ENCODE measurements at regions not wholly inside any gene's neighbourhood (a gene's known extent, or its start where the extent isn't known, plus 50 kb on each side); places are given as distances from the start of the nearest gene placed in this dataset.
"Not testable (repeated sequence)": the region's sequence is repeated elsewhere in the genome, so short reads cannot be mapped to it uniquely, and the experiment has no call there.

DNA sequence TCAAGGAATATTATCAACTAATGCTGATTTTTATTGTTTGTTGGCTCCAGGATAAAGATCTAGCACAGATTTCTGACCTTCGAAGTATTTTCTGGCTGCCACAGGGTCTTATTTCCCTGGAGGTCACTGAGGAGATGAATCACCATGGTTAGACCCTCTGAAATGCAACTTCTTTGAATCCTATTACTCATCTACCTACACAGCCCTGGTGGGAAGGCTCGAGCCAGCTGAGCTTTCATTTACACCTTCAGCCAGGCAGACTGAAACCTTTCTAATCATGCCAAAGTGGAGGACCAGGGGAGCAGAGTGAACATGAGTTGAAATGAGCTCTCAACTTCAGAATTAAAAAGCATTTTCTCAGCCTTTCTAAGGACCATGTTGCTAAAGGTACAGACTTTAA is 130.5 kb downstream of the SMIM20 start:
- DNase-seq (ENCODE audit: low read depth in 4 of 4, low spot score in 1 of 4): no peak

DNA sequence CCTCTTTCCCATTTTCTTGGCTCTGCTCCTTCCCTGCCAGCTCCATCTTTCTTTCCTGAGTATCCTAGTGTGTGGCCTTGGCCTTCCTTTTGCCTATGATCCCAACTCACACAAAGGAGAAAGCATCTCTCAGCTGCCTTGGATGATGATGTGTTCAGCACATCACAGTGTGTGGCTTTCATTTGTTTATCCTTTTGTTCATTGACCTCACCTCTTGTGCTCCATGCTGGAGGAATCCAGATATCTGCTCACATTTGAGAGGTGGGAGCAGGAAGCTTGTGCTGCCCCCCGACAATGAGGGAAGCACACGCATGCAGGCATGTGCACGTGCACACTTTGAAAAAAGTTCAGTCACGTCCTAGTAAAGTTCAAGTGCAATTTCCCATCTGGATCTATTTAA is 131.0 kb downstream of the SMIM20 start:
- no peak for DNase-seq (ENCODE audit: low read depth in 4 of 4, low spot score in 1 of 4)

DNA sequence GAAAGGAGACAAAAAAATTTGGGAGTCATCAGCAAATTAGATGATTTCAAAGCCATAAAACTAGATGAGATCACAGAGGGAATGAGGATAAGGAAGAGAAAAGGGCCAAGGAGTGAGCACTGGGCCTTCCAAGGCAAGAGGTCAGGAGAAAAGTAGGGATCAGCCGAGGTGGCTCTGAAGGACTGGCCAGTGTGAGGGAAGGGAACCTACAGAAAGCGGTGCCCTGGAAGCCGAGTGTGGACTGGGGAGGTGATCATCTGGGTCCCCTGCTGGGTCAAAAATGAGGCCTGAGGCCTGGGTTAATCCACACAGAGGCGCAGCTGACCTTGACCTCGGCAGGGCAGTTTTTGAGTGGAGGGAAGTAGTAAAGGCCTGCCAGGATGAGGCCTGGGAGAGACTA is 133.8 kb downstream of the SMIM20 start:
- no peak for DNase-seq (ENCODE audit: low read depth in 4 of 4, low spot score in 1 of 4)

DNA sequence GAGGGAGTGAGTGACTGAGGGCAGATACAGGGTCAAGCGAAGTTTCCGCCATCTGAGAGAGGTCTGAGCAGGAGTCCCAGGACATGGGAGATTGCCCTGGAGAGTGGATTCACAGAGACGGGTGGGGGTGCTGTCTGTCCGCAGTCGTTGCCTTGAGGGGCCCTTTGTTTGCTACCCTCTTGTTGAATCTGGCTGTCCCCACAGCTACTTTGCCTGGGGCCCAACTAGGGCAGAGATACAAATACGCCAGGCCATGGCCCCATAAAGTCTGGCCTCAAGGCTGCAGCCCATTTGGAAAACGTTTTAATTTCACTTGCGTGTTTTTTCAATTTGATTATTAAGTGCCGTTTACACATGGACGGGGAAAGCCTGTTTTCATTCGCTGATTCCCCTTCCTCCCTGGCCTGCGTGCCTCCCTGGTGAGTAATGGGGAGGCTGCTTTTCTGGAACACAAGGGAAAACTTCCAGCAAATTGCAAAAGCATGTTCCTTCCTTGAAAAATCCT is 134.4 kb downstream of the SMIM20 start:
- DNase-seq (ENCODE audit: low read depth in 4 of 4, low spot score in 1 of 4): no peak

DNA sequence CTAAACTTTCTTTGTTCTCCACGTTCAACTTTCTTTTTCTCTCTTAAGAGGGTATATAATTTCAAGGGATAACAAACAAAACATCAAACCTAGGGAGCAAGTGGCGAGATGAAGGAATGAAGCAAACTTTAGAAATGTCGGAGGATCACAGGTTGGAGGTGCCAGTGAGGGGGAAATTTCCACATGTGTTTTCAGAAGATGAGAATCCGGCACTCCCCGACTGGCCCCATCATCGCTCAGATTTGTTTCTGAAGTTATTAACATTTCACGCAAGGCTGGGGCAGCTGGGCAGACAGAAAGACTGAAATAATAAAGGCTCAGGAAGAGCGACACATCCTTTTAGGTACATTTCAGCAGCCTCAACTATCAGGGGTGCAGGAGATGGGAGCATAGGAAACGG is 134.9 kb downstream of the SMIM20 start:
- no peak for DNase-seq (ENCODE audit: low read depth in 4 of 4, low spot score in 1 of 4)

DNA sequence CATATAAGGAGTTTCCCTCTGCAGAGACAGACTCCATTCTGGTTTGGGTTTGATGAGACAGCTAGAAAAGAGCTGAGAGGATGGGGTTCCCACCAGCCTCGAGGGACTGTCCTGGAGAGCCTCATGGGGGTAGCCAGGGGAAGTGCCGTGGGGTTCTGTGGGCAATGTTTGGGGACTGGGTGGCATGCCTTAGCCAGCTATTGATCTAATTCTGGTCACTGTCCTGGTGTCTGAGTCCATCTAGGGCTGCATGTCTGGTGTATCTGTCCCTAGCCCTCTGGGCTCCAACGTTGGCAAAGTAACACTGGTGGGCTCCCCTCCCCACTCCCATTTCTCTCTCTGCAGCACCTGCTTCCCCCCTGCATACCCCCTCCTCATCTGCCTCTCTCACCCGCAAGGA is 135.4 kb downstream of the SMIM20 start:
- no peak for DNase-seq (ENCODE audit: low read depth in 4 of 4, low spot score in 1 of 4)

DNA sequence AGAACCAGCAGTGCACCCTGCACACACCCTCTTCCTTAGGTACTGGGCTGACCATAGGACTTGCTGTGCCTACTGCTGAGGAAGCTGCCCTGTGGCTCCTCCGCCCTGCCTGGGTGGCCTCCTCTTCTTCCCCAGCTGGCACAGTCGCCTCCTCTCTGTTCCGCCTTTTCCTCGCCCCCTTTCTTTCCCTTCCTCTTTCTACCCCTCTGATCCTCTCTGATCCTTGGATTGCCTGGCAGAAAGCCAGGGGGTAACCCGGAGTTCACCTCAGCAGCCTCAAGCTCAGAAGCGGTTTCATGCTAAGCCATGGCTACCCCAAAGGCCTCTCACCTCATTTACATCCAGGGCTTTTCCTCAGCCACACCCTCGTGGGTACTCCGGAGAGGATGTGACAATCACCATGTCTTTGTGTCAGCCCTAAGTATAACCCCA is 136.2 kb downstream of the SMIM20 start:
- no peak for DNase-seq (ENCODE audit: low read depth in 4 of 4, low spot score in 1 of 4)

DNA sequence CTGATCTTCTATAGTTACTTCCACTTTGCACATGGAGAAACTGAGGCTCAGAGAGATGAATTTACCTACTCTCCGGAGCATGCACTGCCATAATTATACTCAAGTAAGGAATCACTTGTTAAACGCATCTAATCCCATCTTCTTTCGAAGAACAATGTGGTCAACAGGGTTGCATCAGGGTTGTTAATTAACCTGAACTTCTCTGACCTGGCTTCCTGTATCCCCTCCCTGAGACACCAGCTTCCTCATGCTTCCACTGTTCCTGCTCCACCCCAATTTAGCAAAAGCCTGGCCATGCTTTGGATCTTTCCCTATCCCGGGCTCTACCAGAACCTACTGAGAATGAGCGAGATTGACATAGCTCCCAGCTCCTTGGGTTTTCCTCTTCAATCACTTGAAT is 136.7 kb downstream of the SMIM20 start:
- DNase-seq (ENCODE audit: low read depth in 4 of 4, low spot score in 1 of 4): no peak

DNA sequence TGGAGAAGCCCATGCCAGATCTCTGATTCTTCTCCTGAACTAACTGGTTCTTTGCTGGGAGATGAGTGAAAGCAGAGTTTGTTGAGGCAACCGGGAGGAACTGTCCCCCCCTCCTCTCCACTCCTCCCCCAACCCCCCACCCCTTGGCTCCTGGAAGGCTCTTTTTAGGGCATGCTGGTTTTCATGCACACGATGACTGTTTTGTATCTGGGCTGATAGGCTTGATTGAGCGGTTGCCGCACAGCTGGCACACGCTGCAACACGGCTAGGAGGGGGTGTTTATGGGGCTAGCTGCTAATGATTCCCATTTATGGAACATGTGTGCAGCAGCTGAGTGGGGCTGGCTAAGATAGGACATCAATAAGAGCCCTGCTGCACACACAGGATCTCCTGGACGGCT is 137.2 kb downstream of the SMIM20 start:
- no peak for DNase-seq (ENCODE audit: low read depth in 4 of 4, low spot score in 1 of 4)

DNA sequence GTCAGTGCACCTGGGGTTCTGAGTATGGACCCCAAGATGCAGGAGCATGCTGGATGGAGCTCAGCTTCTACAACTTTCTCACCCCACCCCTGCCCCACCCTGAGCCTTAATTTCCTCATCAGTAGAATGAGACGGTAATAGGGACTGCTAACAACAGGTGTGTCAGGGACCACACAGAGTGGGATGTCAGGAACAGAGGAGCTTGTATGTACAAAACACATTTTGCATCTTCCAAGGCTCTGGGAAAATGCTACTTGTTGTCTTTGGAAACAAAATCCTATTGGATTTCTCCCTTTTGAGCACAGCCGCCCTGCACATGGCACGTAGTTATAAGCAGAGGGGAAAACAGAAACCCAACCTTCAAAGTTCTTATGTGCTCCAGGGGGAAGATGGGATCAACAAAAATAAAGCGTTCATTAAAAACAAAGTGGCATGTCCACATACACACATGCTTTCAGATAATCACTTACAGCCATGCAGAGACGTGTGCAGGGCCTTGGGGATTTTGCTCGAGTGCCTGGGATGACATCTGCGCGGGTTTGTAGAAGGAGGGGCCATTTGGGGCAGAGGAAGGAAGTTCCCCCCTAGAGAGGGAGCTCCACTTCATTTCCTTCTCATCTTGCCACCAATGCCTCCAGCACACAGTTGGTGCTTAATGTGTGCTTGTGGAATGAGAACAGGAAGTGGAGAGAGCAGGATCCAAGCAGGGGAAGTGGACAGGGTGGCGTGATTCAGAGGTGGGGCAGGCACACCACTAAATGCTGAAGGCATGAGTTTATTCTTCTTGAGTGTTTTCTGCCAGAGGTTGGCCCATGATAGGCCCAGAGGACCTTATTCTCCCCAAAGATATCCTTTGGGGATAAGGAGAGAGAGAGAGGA is 138.9 kb downstream of the SMIM20 start:
- DNase-seq (ENCODE audit: low read depth in 4 of 4, low spot score in 1 of 4): no peak

DNA sequence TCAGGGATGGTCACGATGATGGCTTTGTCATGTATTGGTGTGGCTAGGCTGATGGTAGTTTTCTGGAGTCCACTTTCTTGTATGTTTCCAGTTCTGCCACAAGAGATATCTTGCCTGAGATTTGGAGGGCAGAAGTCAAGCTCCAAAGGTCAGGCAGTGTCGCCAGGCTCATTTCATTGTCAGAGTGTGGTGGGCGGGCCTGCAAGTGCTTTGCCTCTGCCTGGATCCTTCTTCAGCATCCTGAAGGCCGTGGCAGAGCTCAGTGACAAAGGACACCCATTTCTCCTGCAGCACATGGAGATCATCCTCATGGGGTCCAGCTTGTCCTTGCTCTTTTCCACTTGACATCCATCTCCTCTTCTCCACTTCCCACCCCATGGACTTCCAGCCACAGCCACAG is 139.7 kb downstream of the SMIM20 start:
- DNase-seq (ENCODE audit: low read depth in 4 of 4, low spot score in 1 of 4): no peak

DNA sequence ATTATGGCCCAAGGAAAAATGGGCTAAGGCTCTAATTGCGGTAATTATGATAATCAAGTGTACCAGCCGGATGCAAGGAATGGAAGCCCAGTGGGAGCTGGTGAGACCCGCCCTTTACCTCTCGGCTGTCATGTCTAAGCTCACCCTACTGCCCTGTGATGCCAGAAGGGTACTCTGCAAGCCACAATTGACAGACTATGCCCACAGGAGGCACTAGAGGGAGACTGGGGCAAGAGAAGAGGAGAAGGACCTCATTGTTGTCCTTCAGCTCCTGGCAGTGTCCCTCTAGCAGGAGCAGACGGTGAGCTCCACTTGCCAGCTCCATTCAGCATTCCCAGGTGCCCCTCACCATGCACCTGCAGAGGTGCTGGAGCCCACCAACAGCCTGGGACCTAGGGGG is 141.8 kb downstream of the SMIM20 start:
- no peak for DNase-seq (ENCODE audit: low read depth in 4 of 4, low spot score in 1 of 4)

DNA sequence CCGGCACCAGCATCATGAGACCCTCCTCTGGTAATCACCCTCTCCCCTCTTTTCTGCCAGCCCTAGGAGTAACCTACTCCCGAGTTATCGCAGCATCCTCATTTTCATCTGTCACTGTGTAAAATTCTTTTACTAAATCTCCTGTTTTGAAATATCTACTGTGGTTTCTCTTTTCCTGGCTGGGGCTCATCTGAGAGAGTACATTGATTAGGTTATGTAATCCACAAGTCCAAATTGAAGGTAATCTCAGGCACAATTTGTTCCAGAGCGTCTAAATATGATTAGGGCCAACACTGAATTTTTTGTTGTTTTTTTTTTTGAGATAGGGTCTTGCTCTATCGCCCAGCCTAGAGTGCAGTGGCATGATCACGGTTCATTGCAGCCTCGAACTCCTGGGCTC is 142.4 kb downstream of the SMIM20 start:
- DNase-seq (ENCODE audit: low read depth in 4 of 4, low spot score in 1 of 4): no peak

DNA sequence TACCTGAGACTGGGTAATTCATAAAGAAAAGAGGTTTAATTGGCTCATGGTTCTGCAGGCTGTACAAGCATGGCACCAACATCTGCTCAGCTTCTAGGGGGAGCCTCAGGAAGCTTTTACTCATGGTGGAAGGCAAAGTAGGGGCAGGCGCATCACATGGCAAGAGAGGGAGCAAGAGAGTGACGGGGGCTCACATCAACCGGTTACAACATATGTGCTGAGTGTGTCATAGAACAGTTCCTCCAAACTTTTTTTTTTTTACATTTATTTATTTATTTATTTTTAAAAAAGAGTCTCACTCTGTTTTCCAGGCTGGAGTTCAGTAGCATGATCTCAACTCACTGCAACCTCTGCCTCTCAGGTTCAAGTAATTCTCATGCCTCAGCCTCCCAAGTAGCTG is 143.8 kb downstream of the SMIM20 start:
- DNase-seq (ENCODE audit: low read depth in 4 of 4, low spot score in 1 of 4): not testable (repeated sequence)

DNA sequence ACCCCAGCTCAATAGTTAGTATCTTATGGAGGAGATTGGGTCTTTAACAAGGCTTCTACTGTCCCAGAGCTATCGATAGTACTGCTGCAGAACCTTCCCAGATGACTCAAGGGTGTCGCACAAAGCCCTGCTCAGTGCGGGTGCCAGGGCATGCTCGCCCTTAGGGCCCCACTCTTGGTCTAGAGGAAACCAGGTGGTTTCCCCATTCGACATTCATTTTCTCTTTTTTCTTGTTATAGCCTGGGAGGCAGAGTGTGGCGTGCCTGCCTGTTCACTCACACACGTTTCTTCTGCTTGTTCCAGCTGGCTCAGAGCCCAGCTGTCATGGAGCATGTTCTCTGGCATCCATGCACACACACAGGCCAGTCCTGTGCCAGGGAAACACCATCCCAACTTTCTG is 144.5 kb downstream of the SMIM20 start:
- DNase-seq (ENCODE audit: low read depth in 4 of 4, low spot score in 1 of 4): peak in 3 of 4 experiments; percentile 20 to 43 (median 40)

DNA sequence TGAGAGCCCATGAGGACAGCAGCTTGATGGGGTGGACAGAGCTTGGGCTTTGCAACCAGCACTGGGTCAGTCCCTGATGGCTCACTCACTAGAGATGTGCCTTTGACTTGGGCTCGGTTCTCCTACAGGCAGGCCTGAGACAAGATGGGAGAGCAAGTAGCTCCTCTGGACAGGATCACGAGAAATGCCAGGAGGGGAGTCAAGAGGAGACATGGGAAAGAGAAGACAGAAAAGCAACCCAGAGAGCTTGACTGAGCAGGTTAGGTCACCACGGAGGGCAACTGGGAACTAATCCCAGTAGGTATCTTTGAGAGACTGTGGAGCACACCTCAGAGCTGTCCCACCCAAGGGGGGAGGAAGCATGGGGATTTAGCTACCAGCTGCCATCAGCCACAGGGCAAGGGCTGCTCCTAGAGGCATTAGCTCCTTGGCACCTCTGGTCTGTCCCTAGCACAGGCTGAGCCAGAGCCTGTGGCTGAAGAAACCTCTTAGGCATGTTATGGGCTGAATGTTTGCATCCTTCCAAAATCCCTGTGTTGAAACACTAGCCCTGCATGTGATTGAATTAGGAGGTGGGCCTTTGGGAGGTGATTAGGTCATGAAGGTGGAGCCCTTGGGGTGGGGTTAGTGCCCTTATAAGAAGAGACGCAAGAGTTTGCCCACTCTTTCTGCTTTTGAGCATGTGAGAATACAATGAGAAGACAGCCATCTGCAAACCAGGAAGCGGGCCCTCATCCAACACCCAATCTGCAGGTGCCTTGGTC is 145.6 kb downstream of the SMIM20 start:
- no peak for DNase-seq (ENCODE audit: low read depth in 4 of 4, low spot score in 1 of 4)

DNA sequence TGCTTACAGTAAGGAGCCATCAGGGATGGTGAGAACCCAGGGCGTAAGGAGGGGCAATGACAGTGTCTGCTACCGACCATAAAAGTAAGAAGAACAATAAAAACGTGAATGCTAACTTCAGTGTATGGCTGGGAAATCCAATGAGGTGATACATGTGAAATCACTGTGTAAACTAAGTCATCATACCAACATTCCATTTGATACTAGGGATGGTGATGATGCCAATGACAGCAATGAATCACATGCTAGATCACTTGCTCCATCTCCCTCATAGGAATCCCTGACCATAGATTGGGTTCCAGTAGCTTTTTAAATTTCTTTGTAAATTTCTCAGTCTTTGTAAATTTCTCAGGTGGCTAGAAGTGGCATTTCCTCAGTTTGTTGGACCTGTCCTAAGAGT is 146.3 kb downstream of the SMIM20 start:
- DNase-seq (ENCODE audit: low read depth in 4 of 4, low spot score in 1 of 4): no peak

DNA sequence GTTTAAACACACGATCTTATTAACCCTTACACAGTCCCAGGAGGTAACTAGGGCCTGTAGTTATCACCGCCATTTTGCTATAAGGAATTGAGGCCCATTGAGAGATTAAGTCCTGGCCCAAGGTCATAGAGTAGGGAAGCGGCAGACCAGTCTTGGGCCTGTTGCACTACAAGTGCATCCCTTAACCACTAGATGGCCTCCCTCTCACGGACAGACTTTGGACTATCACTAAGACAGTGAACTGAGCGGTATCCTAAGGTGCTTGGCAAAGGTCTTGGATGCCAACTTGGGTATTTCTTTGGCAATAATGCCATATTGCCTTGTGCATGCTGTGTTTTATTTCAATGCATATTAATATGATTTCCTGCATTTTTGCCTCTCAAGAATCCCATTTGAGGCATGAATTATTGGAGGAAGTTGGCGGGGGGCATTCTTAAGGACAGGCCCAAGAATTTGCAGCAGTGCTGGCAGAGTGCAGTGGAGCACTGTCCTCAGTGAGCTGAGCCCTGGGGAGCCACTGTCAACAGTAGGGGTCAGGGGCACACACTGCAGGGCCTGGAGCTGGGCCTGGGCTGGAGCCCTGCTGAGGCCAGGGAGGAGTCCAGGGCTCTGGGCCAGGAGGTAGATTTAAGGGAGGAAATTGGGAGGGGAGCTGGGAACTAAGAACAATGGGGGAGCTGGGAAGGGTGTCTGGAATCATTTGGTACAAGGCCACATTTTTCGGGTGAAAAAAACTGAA is 147.4 kb downstream of the SMIM20 start:
- DNase-seq (ENCODE audit: low read depth in 4 of 4, low spot score in 1 of 4): no peak

DNA sequence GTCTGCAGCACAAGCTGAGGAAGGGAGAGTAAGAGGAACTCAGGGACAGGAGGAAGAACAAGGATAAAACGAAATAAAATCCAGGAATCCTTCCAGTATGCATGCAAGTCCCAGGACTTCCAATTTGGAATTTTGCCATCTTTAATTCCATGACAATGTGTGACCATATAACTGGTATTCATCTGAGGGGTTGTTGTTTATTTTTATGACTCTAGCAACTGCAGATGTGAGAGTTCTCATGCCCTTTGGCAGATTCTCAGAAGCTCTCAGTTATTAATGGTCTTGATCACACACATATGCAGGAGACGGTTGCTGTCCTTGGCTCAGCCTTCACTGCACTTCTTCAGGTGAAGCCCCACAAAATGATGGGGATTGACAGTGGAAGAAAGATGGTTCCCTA is 148.2 kb downstream of the SMIM20 start:
- no peak for DNase-seq (ENCODE audit: low read depth in 4 of 4, low spot score in 1 of 4)

DNA sequence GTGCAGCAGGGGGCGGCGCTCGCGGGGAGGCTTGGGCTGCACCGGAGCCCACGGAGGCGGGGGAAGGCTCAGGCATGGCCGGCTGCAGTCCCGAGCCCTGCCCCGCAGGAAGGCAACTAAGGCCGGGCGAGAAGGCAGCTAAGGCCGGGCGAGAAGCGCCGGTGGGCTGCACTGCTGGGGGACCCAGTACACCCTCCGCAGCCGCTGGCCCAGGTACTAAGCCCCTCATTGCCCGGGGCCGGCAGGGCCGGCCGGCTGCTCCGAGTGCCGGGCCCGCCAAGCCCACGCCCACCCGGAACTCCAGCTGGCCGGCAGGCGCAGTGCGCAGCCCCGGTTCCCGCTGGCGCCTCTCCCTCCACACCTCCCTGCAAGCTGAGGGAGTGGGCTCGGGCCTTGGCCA is 150.0 kb downstream of the SMIM20 start:
- DNase-seq (ENCODE audit: low read depth in 4 of 4, low spot score in 1 of 4): not testable (repeated sequence)

DNA sequence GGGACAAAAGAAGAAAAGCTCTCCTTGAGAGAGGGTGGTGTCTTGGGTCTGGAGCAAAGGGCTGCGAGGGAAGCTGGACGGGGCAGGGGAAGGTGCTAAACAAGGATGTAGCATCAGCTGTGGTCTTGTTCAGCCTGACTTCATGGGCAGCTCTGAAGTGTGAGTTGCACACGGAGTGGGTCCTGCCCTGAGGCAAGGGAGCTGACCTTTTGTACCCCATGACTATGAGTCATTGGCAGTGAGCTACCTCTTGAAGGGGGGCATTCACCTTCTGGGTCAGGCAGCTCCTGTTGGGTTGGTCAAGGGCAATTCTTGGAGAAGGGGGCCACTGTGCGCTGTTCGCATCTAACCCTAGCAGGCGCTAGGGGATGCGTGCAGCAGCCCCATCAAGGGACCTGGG is 151.8 kb downstream of the SMIM20 start:
- DNase-seq (ENCODE audit: low read depth in 4 of 4, low spot score in 1 of 4): no peak

DNA sequence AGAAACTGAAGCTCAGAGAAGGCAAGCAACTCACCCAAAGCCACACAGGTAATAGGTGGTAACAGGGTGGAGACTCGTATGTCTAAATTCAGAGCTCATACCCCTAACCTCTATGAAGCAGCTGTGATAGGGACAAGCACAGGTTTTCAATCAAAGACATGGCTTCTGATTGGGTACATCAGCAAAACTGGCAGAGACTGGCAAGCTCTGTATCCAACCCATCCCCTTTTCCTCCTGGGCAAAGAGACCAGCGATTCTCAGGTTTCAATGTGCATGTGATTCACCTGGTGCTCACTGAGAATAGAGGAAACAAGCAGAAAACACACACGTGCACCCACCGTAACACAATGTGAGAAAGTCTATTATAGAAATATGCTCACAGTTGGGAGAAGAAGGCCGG is 153.0 kb downstream of the SMIM20 start:
- no peak for DNase-seq (ENCODE audit: low read depth in 4 of 4, low spot score in 1 of 4)
